WTC11 (cell line): ENCODE measurements at regions not wholly inside any gene's neighbourhood (a gene's known extent, or its start where the extent isn't known, plus 50 kb on each side); places are given as distances from the start of the nearest gene placed in this dataset.
A peak's percentile ranks its signal among the peaks of the same experiment; 100 is the strongest.

Experiments used
- ATAC-seq: fragments of 200-7000 bp; cut with Tn5 transposase; 2 replicates; pipeline ENCODE4 v1.10.0; 2021; ENCODE audit warnings: mild to moderate bottlenecking, moderate library complexity
- CTCF ChIA-PET: fragments of 300-600 bp; sonication (Branson Sonifier 250); formaldehyde crosslinking; loops from one replicate; lab custom pipeline; 2021; ENCODE audit warnings: antibody characterized with exemption; lab: Charles Lee
- POLR2A ChIA-PET: fragments of 350-600 bp; sonication (Branson Sonifier 250); formaldehyde crosslinking; loops from one replicate; lab custom pipeline; 2021; ENCODE audit warnings: antibody characterized with exemption; lab: Charles Lee
- DNase-seq: peaks from one replicate; pipeline ENCODE4 v3.0.0; 2021; ENCODE audit warnings: low spot score
- H3K27ac Mint-ChIP-seq: 2 replicates; pipeline ENCODE4 v1.8.0; 2021; ENCODE audit warnings: mixed read lengths
- H3K27me3 Mint-ChIP-seq: 2 replicates; pipeline ENCODE4 v1.8.0; 2021; ENCODE audit warnings: low read depth, mild to moderate bottlenecking, moderate library complexity, mixed read lengths
- H3K36me3 Mint-ChIP-seq: 2 replicates; pipeline ENCODE4 v1.8.0; 2021; ENCODE audit warnings: mixed read lengths
- H3K4me1 Mint-ChIP-seq: 2 replicates; pipeline ENCODE4 v1.8.0; 2022; ENCODE audit warnings: mixed read lengths
- H3K4me3 Mint-ChIP-seq: 2 replicates; pipeline ENCODE4 v1.8.0; 2021; ENCODE audit warnings: mild to moderate bottlenecking, moderate library complexity, mixed read lengths
- H3K9me3 Mint-ChIP-seq: 2 replicates; pipeline ENCODE4 v1.8.0; 2021; ENCODE audit warnings: mixed read lengths
- AFF4 ChIP-seq: sonication (generic); formaldehyde crosslinking; IDR thresholded peaks from 2 replicates; pipeline ENCODE4 v1.8.1; 2023; ENCODE audit warnings: mild to moderate bottlenecking, missing genetic modification reagents, borderline replicate concordance
- MYBL2 ChIP-seq: sonication (generic); formaldehyde crosslinking; IDR thresholded peaks from 2 replicates; pipeline ENCODE4 v1.8.1; 2023; ENCODE audit warnings: mild to moderate bottlenecking, moderate library complexity, missing genetic modification reagents
- PRDM15 ChIP-seq: sonication (generic); formaldehyde crosslinking; IDR thresholded peaks from 2 replicates; pipeline ENCODE4 v1.8.0; 2022; ENCODE audit warnings: missing genetic modification reagents
- SOX15 ChIP-seq: fragments of 250-450 bp; sonication (Bioruptor Pico); IDR thresholded peaks from 2 replicates; pipeline ENCODE4 v1.9.0; 2021; ENCODE audit warnings: mild to moderate bottlenecking
- ZNF138 ChIP-seq: sonication (generic); formaldehyde crosslinking; conservative IDR thresholded peaks from 2 replicates; pipeline ENCODE4 v1.8.1; 2022; ENCODE audit warnings: mild to moderate bottlenecking, moderate library complexity, missing genetic modification reagents
- ZNF263 ChIP-seq: sonication (generic); formaldehyde crosslinking; IDR thresholded peaks from 2 replicates; pipeline ENCODE4 v1.8.1; 2022; ENCODE audit warnings: low read depth, mild to moderate bottlenecking, moderate library complexity, missing genetic modification reagents
- ZNF416 ChIP-seq: fragments of 250-450 bp; sonication (Bioruptor Pico); IDR thresholded peaks from 2 replicates; pipeline ENCODE4 v1.9.0; 2021; ENCODE audit warnings: mild to moderate bottlenecking, inconsistent platforms
- ZNF423 ChIP-seq: fragments of 250-450 bp; sonication (Bioruptor Pico); IDR thresholded peaks from 2 replicates; pipeline ENCODE4 v2.1.2; 2022; ENCODE audit warnings: mild to moderate bottlenecking, moderate library complexity
- TF ChIP-seq, protein P1 (sequence below): sonication (generic); formaldehyde crosslinking; IDR thresholded peaks from 2 replicates; pipeline ENCODE4 v1.8.0; 2022; ENCODE audit warnings: mild to moderate bottlenecking, missing genetic modification reagents
- TF ChIP-seq, protein P2 (sequence below): fragments of 250-450 bp; sonication (Bioruptor Pico); IDR thresholded peaks from 2 replicates; pipeline ENCODE4 v1.9.0; 2021; ENCODE audit warnings: moderate library complexity, mild to moderate bottlenecking, inconsistent platforms, borderline replicate concordance
- TF ChIP-seq, protein P3 (sequence below): fragments of 200-600 bp; IDR thresholded peaks from 2 replicates; pipeline ENCODE4 v1.8.0; 2022; ENCODE audit warnings: antibody characterized with exemption
- TF ChIP-seq, protein P4 (sequence below): sonication (generic); formaldehyde crosslinking; IDR thresholded peaks from 2 replicates; pipeline ENCODE4 v1.8.1; 2022; ENCODE audit warnings: mild to moderate bottlenecking, missing genetic modification reagents, moderate library complexity, borderline replicate concordance
- TF ChIP-seq, protein P5 (sequence below): fragments of 250-450 bp; sonication (Bioruptor Pico); IDR thresholded peaks from 2 replicates; pipeline ENCODE4 v1.9.0; 2021; ENCODE audit warnings: mild to moderate bottlenecking
- TF ChIP-seq, protein P6 (sequence below): fragments of 250-450 bp; sonication (Bioruptor Pico); IDR thresholded peaks from 2 replicates; pipeline ENCODE4 v1.9.0; 2021; ENCODE audit warnings: mild to moderate bottlenecking

GRCh38 chr3:107206141-107206540, 171.1 kb upstream of the CCDC54 start:
- DNase-seq = no peak
- ATAC-seq = peak; percentile 84
- Mint-ChIP-seq H3K9me3 (no peaks in the 10 kb centered on the region), H3K4me3 (no peak overlapping the region), H3K27ac (no peak overlapping the region), H3K36me3 (no peaks in the 10 kb centered on the region), H3K4me1 (peaks cover 13% of the 10 kb centered on the region)
- POLR2A ChIA-PET = interaction anchor here (0.6 kb wide), 1 partner anchor 35 kb away, joined by 3 read pairs; no protein-coding TSS in a partner anchor
- CTCF ChIA-PET = interaction anchor here (0.7 to 2.8 kb wide), 13 partner anchors 10 to 547 kb away, joined by 3 to 8 read pairs (median 4); no protein-coding TSS in a partner anchor
- TF ChIP-seq, protein P1, sequence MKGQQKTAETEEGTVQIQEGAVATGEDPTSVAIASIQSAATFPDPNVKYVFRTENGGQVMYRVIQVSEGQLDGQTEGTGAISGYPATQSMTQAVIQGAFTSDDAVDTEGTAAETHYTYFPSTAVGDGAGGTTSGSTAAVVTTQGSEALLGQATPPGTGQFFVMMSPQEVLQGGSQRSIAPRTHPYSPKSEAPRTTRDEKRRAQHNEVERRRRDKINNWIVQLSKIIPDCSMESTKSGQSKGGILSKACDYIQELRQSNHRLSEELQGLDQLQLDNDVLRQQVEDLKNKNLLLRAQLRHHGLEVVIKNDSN (CRISPR knock-in tag) = no peak
- TF ChIP-seq, protein P2, sequence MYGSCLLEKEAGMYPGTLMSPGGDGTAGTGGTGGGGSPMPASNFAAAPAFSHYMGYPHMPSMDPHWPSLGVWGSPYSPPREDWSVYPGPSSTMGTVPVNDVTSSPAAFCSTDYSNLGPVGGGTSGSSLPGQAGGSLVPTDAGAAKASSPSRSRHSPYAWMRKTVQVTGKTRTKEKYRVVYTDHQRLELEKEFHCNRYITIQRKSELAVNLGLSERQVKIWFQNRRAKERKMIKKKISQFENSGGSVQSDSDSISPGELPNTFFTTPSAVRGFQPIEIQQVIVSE = no peak
- no peak for TF ChIP-seq ZNF263 (CRISPR knock-in tag)
- TF ChIP-seq, protein P3, sequence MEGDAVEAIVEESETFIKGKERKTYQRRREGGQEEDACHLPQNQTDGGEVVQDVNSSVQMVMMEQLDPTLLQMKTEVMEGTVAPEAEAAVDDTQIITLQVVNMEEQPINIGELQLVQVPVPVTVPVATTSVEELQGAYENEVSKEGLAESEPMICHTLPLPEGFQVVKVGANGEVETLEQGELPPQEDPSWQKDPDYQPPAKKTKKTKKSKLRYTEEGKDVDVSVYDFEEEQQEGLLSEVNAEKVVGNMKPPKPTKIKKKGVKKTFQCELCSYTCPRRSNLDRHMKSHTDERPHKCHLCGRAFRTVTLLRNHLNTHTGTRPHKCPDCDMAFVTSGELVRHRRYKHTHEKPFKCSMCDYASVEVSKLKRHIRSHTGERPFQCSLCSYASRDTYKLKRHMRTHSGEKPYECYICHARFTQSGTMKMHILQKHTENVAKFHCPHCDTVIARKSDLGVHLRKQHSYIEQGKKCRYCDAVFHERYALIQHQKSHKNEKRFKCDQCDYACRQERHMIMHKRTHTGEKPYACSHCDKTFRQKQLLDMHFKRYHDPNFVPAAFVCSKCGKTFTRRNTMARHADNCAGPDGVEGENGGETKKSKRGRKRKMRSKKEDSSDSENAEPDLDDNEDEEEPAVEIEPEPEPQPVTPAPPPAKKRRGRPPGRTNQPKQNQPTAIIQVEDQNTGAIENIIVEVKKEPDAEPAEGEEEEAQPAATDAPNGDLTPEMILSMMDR = peak; percentile 49
- TF ChIP-seq ZNF423 (CRISPR knock-in tag) = no peak
- TF ChIP-seq ZNF416 (CRISPR knock-in tag) = no peak
- TF ChIP-seq, all 79 proteins: peak for 1
- no peaks in the 10 kb centered on the region for H3K27me3 Mint-ChIP-seq

- Mint-ChIP-seq H3K4me1 (peaks cover 13% of the 10 kb centered on the region), H3K9me3 (no peaks in the 10 kb centered on the region), H3K27ac (no peak overlapping the region), H3K27me3 (no peaks in the 10 kb centered on the region), H3K4me3 (no peak overlapping the region), H3K36me3 (no peaks in the 10 kb centered on the region)
- ATAC-seq = no peak
- CTCF ChIA-PET = interaction anchor here (1.5 to 1.8 kb wide), 3 partner anchors 12 to 215 kb away, joined by 4 to 8 read pairs (median 6); no protein-coding TSS in a partner anchor
- DNase-seq = no peak
- POLR2A ChIA-PET = interaction anchor here (0.6 kb wide), 1 partner anchor 35 kb away, joined by 3 read pairs; no protein-coding TSS in a partner anchor
- TF ChIP-seq, protein P4, sequence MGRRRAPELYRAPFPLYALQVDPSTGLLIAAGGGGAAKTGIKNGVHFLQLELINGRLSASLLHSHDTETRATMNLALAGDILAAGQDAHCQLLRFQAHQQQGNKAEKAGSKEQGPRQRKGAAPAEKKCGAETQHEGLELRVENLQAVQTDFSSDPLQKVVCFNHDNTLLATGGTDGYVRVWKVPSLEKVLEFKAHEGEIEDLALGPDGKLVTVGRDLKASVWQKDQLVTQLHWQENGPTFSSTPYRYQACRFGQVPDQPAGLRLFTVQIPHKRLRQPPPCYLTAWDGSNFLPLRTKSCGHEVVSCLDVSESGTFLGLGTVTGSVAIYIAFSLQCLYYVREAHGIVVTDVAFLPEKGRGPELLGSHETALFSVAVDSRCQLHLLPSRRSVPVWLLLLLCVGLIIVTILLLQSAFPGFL = no peak
- TF ChIP-seq, protein P5, sequence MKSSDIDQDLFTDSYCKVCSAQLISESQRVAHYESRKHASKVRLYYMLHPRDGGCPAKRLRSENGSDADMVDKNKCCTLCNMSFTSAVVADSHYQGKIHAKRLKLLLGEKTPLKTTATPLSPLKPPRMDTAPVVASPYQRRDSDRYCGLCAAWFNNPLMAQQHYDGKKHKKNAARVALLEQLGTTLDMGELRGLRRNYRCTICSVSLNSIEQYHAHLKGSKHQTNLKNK (CRISPR knock-in tag) = no peak
- TF ChIP-seq SOX15 (CRISPR knock-in tag) = no peak
- TF ChIP-seq PRDM15 (CRISPR knock-in tag) = no peak
- TF ChIP-seq, protein P6, sequence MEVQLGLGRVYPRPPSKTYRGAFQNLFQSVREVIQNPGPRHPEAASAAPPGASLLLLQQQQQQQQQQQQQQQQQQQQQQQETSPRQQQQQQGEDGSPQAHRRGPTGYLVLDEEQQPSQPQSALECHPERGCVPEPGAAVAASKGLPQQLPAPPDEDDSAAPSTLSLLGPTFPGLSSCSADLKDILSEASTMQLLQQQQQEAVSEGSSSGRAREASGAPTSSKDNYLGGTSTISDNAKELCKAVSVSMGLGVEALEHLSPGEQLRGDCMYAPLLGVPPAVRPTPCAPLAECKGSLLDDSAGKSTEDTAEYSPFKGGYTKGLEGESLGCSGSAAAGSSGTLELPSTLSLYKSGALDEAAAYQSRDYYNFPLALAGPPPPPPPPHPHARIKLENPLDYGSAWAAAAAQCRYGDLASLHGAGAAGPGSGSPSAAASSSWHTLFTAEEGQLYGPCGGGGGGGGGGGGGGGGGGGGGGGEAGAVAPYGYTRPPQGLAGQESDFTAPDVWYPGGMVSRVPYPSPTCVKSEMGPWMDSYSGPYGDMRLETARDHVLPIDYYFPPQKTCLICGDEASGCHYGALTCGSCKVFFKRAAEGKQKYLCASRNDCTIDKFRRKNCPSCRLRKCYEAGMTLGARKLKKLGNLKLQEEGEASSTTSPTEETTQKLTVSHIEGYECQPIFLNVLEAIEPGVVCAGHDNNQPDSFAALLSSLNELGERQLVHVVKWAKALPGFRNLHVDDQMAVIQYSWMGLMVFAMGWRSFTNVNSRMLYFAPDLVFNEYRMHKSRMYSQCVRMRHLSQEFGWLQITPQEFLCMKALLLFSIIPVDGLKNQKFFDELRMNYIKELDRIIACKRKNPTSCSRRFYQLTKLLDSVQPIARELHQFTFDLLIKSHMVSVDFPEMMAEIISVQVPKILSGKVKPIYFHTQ (CRISPR knock-in tag) = no peak
- no peak for TF ChIP-seq AFF4 (CRISPR knock-in tag)
- no peak for TF ChIP-seq MYBL2
- TF ChIP-seq, protein P3 = no peak
- TF ChIP-seq ZNF138 (CRISPR knock-in tag) = no peak
Observed at GRCh38 chr3:107206945-107207344, 170.3 kb upstream of the CCDC54 start.
